ENCODE measurements at regions not wholly inside any gene's neighbourhood (a gene's known extent, or its start where the extent isn't known, plus 50 kb on each side); places are given as distances from the start of the nearest gene placed in this dataset.

- DNase-seq (ENCODE audit: low spot score), result no peak
Measured at GRCh38 chr14:51547701-51548100, 104.0 kb upstream of the FRMD6 start.

DNA sequence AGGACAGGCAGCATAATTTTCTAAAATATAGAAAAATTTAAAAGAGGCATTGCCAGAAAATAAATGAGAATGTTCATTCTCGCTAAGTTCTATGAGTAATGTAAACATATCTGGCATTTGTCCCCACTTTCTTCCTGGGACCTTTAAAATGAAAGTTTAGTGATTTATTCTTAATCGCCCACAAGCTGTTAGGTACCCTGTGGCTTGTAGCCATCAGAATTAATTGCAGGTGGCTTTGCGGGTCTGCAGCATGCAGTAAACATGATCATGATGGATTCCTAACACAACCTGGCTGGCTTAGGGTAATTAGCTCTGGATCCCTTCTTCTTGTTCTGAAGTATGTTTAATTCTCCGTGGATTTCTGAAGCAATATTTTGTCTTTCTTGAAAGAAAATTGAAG lies 103.5 kb upstream of the FRMD6 start:
- no peak for DNase-seq (ENCODE audit: low spot score)

DNA sequence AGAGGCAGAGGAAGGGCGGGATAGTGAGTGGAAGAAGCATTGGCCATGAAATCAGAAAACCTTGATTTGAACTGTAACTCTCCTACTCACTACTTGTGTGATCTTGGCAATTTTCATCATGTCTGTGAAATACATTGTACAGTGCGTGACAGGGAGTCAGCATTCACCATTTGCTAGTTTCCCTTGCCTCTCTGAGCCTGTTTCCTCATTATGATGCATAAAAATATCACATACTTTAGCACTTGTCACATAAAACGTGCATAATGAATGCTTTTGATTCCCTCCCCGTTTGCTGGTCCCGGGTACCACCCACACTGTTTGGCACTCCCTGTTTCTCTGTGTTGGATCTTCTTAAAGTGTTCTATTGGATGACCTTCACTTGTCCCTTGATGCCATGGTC lies 101.1 kb upstream of the FRMD6 start:
- DNase-seq (ENCODE audit: low spot score), result no peak

DNA sequence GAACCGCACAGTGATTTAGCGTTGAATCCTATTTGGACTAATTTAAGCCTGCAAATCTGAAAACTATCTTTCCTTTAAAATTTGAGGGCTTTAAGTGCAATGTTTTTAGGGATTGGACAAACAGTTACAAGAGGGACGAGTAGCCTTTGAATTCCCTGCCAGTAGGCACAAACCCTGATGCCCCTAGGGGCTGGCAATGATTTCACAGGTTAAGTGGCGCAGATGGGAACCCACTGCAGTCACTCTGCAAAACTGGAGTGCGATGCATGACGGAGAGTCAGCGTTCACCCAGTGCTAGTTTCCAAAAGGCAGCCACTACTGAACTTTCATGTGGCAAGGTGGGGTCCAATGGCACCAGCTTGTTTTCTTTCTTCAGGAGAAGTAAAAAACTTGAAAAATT lies 99.4 kb upstream of the FRMD6 start:
- DNase-seq (ENCODE audit: low spot score), result no peak

GRCh38 chr14:51552768-51553404 lies 98.8 kb upstream of the FRMD6 start:
- no peak for DNase-seq (ENCODE audit: low spot score)

DNA sequence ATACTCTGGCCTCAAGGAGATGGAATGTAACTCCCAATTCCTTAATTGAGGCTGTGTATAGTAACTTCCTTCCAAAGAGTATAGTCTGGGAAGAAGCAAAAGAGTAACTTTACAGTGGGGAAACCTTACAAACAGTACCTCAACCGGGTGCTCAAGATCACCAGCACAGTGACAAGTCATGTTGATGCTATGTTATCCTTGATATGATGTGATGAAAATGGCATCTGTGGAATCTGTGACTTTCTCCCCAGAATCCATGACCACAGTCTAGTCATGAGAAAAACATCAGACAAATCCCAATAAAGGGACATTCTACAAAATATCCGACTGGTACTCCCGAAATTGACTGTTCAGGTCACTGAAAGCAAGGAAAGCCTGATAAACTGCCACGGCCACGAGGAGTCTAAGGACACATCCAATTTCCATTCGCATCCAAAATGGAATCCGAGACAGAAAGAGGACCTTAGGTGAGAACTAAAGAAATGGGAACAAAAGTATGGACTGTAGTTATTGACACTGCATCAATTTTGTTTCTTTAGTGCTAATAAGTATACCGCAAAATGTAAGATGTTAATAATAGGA lies 97.3 kb upstream of the FRMD6 start:
- DNase-seq (ENCODE audit: low spot score), result no peak

DNA sequence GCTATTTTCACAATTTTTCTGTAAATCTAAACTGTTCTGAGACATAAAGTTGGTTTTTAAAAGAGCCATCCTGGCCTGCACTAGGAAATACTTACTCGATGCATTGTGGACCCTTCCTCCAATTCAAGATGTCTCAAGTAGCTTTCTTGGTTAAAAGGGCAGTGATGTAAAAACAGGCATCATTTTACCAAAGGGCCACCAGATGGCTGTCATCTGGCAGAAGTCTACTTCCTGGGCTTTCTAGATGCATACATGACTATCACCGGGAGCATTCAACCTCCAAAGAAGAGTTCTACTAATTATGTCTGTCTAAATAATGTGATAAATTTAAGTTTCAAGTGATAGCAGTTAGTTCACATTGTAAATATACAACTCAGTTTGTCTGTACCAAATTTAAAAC lies 96.8 kb upstream of the FRMD6 start:
- no peak for DNase-seq (ENCODE audit: low spot score)

GRCh38 chr14:51561141-51561540 lies 90.6 kb upstream of the FRMD6 start:
- no peak for DNase-seq (ENCODE audit: low spot score)

- no peak for DNase-seq (ENCODE audit: low spot score)
Measured at GRCh38 chr14:51562816-51563215, 88.9 kb upstream of the FRMD6 start.

DNA sequence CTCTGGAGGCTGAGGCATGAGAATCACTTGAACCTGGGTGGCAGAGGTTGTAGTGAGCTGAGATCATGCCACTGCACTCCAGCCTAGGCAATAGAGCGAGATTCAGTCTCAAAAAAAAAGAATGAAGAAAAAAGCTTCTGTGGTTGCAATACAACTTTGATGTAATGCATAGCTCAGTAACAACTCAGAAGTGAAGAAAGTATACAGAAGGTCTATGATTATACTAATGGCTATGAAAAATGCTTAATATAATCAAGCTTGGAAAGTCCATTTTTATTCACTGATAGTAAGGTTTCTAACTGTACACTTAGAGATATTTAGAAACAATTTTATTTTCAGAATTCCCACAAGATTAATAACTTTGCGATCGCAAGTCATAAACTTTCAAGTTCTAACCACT lies 88.2 kb upstream of the FRMD6 start:
- DNase-seq (ENCODE audit: low spot score), result no peak

DNA sequence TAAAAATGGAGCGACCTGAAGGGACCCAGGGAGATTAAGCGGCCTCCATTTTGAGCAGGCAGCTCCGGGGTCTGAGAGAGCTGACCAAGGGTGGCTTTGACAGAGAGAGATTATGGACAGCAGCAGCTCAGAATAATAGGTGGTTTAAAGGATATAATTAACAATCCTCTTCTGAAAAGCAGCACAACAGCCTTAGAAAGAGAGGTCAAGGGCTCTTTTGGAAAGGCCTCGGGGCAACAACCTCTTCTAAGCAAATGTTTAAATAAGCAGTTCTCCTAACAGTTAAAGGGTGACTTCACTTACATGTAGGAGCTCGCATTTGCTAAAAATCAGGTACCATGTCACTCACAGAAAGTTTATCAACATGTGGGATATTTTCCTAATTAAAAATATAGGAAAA lies 87.2 kb upstream of the FRMD6 start:
- no peak for DNase-seq (ENCODE audit: low spot score)

- DNase-seq (ENCODE audit: low spot score), result no peak
Measured at GRCh38 chr14:51564986-51565604, 86.6 kb upstream of the FRMD6 start.

DNA sequence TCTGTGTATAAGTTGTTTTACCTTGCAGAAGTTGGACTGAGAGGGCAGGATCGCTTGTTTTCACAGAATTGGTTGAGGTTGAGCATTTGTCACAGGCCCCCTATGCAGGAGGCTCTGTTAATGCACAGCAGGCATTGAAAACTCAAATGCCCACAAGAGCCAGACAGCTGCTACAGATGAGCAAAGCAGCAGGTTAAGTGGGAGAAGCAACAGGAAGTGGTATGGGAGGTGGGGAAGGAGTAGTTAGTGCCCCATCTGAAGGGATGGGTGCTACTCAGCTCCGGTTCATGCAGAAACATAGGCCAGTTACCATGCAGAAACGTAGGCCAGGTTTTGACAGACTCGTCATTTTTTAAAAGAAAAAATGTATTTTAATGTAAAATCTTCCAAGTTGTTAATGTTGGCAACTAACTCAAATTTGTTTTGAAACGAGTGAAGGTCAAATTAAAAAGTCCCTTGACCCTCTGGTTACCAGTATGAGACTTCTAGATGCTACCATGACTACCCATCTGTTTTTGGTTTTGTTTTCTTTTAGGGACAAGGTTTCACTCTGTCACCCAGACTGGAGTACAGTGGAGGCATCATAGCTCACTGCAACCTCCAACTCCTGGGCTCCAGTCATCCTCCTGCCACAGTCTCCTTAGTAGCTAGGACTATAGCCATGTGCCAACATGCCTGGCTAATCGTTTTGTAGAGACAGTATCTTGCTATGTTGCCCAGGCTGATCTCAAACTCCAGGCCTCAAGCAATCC lies 84.7 kb upstream of the FRMD6 start:
- no peak for DNase-seq (ENCODE audit: low spot score)

DNA sequence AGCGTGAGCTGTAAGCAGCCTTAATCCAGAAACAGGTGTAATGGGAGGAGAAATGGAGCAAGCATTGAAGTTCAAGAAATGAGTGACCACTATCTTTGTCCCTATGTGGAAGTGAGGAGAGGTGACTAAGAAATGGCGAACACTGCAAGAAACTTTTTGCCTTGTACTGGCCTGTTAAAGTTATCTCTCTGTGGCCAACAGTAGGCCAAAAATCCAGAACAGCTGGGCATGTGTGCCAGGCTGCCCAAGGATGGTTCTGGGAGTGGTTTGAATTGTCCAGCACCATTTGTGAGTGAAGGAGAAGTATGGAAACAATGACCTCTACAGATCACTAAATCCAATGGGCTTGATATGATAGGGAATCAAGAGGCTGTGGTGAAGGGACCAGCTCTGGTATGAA lies 83.3 kb upstream of the FRMD6 start:
- no peak for DNase-seq (ENCODE audit: low spot score)

GRCh38 chr14:51573607-51574006 lies 78.1 kb upstream of the FRMD6 start:
- DNase-seq (ENCODE audit: low spot score), result no peak

GRCh38 chr14:51574009-51574408 lies 77.7 kb upstream of the FRMD6 start:
- DNase-seq (ENCODE audit: low spot score), result no peak

GRCh38 chr14:51575349-51576116 lies 76.2 kb upstream of the FRMD6 start:
- DNase-seq (ENCODE audit: low spot score), result no peak

GRCh38 chr14:51576117-51576430 lies 75.6 kb upstream of the FRMD6 start:
- no peak for DNase-seq (ENCODE audit: low spot score)

DNA sequence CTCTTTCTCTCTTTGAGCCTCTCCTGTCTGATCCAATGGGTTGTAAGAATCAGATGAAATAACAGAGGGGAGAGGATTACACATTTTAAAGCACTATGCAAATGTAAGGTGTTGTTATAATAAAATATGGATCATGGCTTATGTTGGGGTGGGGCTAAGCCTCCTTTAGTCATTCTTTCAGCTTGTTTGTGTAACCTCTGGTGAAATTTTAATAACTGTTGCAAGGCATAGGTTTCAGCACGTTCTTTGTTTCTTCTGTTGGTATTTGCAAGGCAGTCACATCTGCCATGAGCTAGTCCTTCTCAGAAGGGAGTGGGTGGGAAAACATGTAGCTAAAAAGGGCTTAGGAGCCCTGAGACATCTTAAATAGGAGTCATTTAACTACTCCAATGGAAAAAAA lies 74.8 kb upstream of the FRMD6 start:
- no peak for DNase-seq (ENCODE audit: low spot score)

DNA sequence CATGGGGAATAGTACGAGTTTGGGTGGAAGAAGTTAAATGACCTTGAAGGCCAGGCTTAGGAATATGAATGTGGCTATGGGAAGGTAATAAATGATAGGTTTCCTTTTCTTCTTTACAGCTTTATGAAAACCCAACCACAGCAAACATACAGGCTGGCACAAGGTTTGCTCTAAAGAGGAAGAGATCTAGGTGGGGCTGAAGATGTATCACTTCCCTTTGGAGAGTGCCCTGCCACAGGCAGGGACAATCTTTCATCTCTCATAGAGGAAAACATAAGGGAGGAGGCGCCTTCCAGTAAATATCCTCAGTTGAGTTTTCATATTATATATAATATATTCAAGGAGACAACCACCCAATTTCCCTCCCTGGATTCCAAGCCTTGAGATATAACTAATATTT lies 72.9 kb upstream of the FRMD6 start:
- DNase-seq (ENCODE audit: low spot score), result no peak

GRCh38 chr14:51581017-51581881 lies 70.5 kb upstream of the FRMD6 start:
- no peak for DNase-seq (ENCODE audit: low spot score)

GRCh38 chr14:51582437-51582836 lies 69.3 kb upstream of the FRMD6 start:
- no peak for DNase-seq (ENCODE audit: low spot score)

Measured in activated CD4-positive, alpha-beta T cell treated with anti-CD3 and anti-CD28 coated beads, Interleukin-2, Interleukin-4, amounts not matched to agents 100 ng/mL and 50 ng/mL, durations not matched to agents 16 hours and 8 hours (primary cell).